Suprapubic skin (tissue), 4 donors: ENCODE measurements at regions not wholly inside any gene's neighbourhood (a gene's known extent, or its start where the extent isn't known, plus 50 kb on each side); places are given as distances from the start of the nearest gene placed in this dataset.

Experiments used
- DNase-seq, 2 donors: peaks; one replicate each; pipeline ENCODE4 v3.0.0-alpha.2; 2019; ENCODE audit warnings: low spot score in 2 of 2
- H3K27ac ChIP-seq: fragments of 200-600 bp; sonication (generic); one replicate; pipeline ENCODE4 v1.5.1; 2019
- H3K27me3 ChIP-seq: fragments of 200-600 bp; sonication (generic); one replicate; pipeline ENCODE4 v1.5.1; 2019
- H3K36me3 ChIP-seq: fragments of 200-600 bp; sonication (generic); one replicate; pipeline ENCODE4 v1.5.1; 2019
- H3K4me1 ChIP-seq: fragments of 200-600 bp; sonication (generic); one replicate; pipeline ENCODE4 v1.5.1; 2019
- H3K4me3 ChIP-seq: fragments of 200-600 bp; sonication (generic); one replicate; pipeline ENCODE4 v1.5.1; 2019; ENCODE audit warnings: mild to moderate bottlenecking
- H3K9me3 ChIP-seq: fragments of 200-600 bp; sonication (generic); one replicate; pipeline ENCODE4 v1.5.1; 2019
- EP300 ChIP-seq: sonication (generic); formaldehyde crosslinking; IDR thresholded peaks from one replicate; pipeline ENCODE4 v1.6.1; 2017; ENCODE audit warnings: antibody characterized with exemption
- POLR2A ChIP-seq, 2 donors: fragments of 450-650 bp; IDR thresholded peaks; one replicate each; pipeline ENCODE4 v1.6.1; 2017; ENCODE audit warnings: antibody characterized with exemption in 2 of 2, mild to moderate bottlenecking in 2 of 2, moderate library complexity in 2 of 2
- POLR2AphosphoS5 ChIP-seq, 3 donors: sonication (generic); formaldehyde crosslinking; IDR thresholded peaks; one replicate each; pipeline ENCODE4 v1.6.1; 2017; ENCODE audit warnings: antibody characterized with exemption in 3 of 3
- WGBS: methylation state at CpG from one replicate; pipeline ENCODE4 v1.1.5; 2018; 5-methylcytosine and 5-hydroxymethylcytosine counted together
- TF ChIP-seq, protein P1 (sequence below), 2 donors: fragments of 200-600 bp in 1 of 2; fragments of 450-650 bp in 1 of 2; sonication (generic) in 1 of 2; IDR thresholded peaks; one replicate each; pipeline ENCODE4 v1.5.1; 2016 to 2019; ENCODE audit warnings: antibody characterized with exemption in 2 of 2, mild to moderate bottlenecking in 1 of 2, moderate library complexity in 1 of 2

DNA sequence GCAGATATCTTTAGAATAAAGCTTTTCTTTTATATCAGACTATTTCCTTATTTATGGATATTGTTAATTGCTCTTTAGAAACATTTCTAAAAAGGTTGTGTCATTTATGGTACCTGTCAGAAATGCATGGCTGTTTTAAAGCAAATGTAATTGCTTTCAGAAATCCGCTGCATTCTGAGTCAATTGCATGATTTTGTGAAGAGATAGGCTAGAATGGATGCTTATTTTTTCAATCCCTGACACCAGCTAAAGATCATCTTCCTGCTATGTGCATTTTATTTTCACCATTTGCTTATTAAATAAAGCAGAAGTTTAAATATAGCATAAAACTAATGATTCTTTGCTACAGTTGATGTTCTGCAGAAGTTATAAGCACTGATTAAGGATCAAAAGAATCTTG lies 170.2 kb upstream of the C9orf72 start:
- Histone ChIP-seq H3K4me3 (no peak overlapping the region), H3K9me3 (peaks cover 3% of the 10 kb centered on the region), H3K36me3 (no peaks in the 10 kb centered on the region), H3K27ac (no peak overlapping the region), H3K27me3 (no peaks in the 10 kb centered on the region), H3K4me1 (no peaks in the 10 kb centered on the region)
- WGBS = 73% methylated on average over 1 of the region's 1 CpG
- DNase-seq = no peak
- TF ChIP-seq EP300 (no peak), POLR2A (IDR thresholded peaks at IDR 0.05) (no peak), POLR2AphosphoS5 (IDR thresholded peaks at IDR 0.05) (no peak)
- TF ChIP-seq, protein P1, sequence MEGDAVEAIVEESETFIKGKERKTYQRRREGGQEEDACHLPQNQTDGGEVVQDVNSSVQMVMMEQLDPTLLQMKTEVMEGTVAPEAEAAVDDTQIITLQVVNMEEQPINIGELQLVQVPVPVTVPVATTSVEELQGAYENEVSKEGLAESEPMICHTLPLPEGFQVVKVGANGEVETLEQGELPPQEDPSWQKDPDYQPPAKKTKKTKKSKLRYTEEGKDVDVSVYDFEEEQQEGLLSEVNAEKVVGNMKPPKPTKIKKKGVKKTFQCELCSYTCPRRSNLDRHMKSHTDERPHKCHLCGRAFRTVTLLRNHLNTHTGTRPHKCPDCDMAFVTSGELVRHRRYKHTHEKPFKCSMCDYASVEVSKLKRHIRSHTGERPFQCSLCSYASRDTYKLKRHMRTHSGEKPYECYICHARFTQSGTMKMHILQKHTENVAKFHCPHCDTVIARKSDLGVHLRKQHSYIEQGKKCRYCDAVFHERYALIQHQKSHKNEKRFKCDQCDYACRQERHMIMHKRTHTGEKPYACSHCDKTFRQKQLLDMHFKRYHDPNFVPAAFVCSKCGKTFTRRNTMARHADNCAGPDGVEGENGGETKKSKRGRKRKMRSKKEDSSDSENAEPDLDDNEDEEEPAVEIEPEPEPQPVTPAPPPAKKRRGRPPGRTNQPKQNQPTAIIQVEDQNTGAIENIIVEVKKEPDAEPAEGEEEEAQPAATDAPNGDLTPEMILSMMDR (IDR thresholded peaks at IDR 0.05) = no peak

DNA sequence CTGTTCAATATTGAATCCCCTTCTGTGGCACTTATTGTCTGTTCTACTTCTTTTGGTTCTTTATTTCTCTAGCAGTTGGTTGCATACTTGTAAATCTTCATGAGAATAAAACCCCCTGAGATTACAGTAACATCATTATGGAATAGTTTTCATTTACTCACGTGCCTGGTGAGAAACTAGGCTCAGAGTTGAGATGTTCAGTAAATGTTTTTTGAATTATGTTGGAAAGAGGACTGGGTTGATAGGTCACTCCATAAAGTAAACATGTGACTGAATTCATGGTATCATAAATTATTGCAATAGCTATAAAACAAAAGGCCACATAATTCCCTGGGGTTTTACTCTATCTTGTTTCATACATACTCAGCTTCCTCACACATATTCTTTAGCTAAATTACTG lies 174.2 kb upstream of the C9orf72 start:
- 55% methylated on average over 1 of the region's 1 CpG for WGBS
- Histone ChIP-seq H3K4me1 (no peaks in the 10 kb centered on the region), H3K4me3 (no peak overlapping the region), H3K36me3 (no peaks in the 10 kb centered on the region), H3K27ac (no peak overlapping the region), H3K27me3 (peaks cover 3% of the 10 kb centered on the region), H3K9me3 (no peaks in the 10 kb centered on the region)
- TF ChIP-seq POLR2A (IDR thresholded peaks at IDR 0.05) = no peak
- no peak for TF ChIP-seq EP300
- TF ChIP-seq POLR2AphosphoS5 (IDR thresholded peaks at IDR 0.05) = no peak
- TF ChIP-seq, protein P1 (IDR thresholded peaks at IDR 0.05) = no peak
- DNase-seq = no peak

DNA sequence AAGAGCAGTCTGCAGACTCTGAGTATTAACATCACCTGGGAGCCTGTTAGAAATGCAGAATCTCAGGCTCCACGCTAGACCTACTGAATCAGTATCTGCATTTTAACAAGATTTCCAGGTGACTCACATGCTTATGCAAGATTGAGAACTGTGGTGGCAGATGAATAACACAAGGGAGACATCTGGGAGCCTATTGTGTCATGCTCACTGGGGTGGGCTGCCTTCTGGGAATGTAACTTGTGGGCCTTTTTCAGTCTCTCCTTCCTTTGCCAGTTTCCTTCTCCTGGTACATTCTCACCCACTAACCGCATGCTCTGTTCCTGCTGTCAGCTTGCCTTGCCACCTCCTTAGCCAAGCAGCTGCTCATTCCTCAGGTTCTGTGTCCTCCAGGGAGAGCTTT lies 176.6 kb upstream of the C9orf72 start:
- Histone ChIP-seq H3K27me3 (peaks cover 3% of the 10 kb centered on the region), H3K9me3 (no peaks in the 10 kb centered on the region), H3K36me3 (no peaks in the 10 kb centered on the region), H3K4me3 (no peak overlapping the region), H3K4me1 (no peaks in the 10 kb centered on the region), H3K27ac (no peak overlapping the region)
- DNase-seq = no peak
- 79% methylated on average over 2 of the region's 2 CpGs for WGBS
- TF ChIP-seq EP300 = no peak
- TF ChIP-seq, protein P1 (IDR thresholded peaks at IDR 0.05) = no peak
- no peak for TF ChIP-seq POLR2A (IDR thresholded peaks at IDR 0.05)
- no peak for TF ChIP-seq POLR2AphosphoS5 (IDR thresholded peaks at IDR 0.05)

DNA sequence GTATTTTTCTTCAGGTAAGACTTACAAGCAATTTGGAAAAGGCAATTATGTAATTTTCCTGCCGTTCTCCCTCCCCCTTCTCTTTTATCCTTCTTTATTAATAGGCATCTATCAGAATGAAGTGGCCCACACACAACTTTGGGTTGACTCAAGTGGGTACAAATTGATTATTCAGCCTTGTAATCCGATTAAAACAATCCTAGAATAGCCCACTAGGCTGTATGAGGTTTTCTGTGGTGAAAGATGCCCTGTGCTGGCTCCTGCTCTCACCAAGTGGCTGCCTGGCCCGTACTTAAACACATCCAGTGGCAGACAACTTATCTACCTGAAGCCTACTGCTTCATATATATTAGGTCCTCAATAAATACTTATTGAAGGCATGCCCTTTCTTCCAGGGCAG lies 177.3 kb upstream of the C9orf72 start:
- H3K27me3 ChIP-seq = peaks cover 3% of the 10 kb centered on the region
- H3K4me3 ChIP-seq = no peak overlapping the region
- no peaks in the 10 kb centered on the region for H3K9me3 ChIP-seq
- H3K27ac ChIP-seq = no peak overlapping the region
- WGBS = 87% methylated on average over 3 of the region's 3 CpGs
- no peaks in the 10 kb centered on the region for H3K4me1 ChIP-seq
- TF ChIP-seq, protein P1 (IDR thresholded peaks at IDR 0.05) = no peak
- TF ChIP-seq POLR2A (IDR thresholded peaks at IDR 0.05) (no peak), EP300 (no peak)
- H3K36me3 ChIP-seq = no peaks in the 10 kb centered on the region
- DNase-seq = no peak

DNA sequence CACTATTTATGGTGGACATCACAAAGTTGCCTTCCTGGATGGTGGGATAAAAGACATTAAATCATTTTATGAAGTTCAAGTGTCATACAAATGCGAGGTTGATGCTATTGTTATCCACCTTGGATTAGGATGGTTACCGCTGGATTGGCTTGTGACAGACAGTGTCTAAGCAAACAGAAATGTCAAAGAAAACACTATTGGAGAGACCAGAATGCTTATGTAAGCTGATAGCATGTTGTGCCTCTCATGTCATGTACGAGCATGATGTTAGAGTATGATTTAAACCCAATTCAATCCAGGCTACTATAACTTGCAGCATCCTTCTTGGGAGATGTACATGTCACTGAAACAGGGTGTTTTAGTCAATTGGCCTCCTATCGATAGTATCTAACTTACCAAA lies 178.8 kb upstream of the C9orf72 start:
- H3K9me3 ChIP-seq = no peaks in the 10 kb centered on the region
- no peaks in the 10 kb centered on the region for H3K4me1 ChIP-seq
- no peak overlapping the region for H3K27ac ChIP-seq
- TF ChIP-seq POLR2AphosphoS5 (IDR thresholded peaks at IDR 0.05) (no peak), POLR2A (IDR thresholded peaks at IDR 0.05) (no peak), EP300 (no peak)
- TF ChIP-seq, protein P1 (IDR thresholded peaks at IDR 0.05) = no peak
- H3K36me3 ChIP-seq = no peaks in the 10 kb centered on the region
- WGBS = 98% methylated on average over 4 of the region's 4 CpGs
- no peak for DNase-seq
- H3K4me3 ChIP-seq = no peak overlapping the region
- peaks cover 3% of the 10 kb centered on the region for H3K27me3 ChIP-seq
